ENCODE measurements at regions not wholly inside any gene's neighbourhood (a gene's known extent, or its start where the extent isn't known, plus 50 kb on each side); places are given as distances from the start of the nearest gene placed in this dataset.

DNA sequence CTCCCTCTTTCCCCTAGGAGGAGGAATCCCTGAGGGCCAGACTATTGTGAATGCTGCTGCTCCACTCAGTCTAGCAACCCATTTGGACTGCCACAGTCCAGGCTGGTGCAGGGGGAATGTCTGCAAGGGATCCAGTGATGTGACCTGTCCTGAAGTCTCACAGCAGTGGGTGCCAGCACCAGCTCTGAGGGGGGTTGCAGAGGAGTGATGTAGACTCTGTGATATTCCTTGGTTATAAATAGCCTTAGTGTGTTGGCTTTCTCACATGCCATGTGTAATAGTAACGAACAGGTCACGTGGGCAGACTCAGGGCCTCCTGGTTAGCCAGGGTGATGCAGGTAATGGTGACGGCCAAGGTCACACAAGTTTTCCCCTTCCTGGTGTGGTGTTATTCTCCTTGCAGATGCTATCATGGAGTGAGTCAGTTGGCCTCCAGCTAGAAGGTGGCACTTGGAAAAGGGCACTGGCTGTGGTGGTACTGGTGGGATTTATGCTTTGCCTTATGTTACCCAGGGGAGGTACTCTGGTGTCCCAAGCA, 404.4 kb downstream of the UTRN start:
- H3K36me3 ChIP-seq (replicated peaks in 1 of 2; ENCODE audit: control insufficient read depth in 1 of 2, insufficient read depth in 2 of 2, low read length in 2 of 2) = peaks cover 14 to 37% of the 10 kb centered on the region in 2 experiments
- peaks cover 9% of the 10 kb centered on the region; the same call in 1 of the 2 replicates for H3K9me3 ChIP-seq (ENCODE audit: low read length)
- no peak overlapping the region for H3K27ac ChIP-seq (ENCODE audit: extremely low read length, insufficient read depth, low read length)
- no peak overlapping the region for H3K9ac ChIP-seq (ENCODE audit: insufficient read depth, low read depth, low read length)
- H3K4me2 ChIP-seq (ENCODE audit: low read depth, low read length) = no peak overlapping the region
- no peak for FAIRE-seq
- CTCF ChIA-PET (ENCODE audit: low intra/inter-chr PET ratio, low total read pairs) = no interaction called here
- POLR2A ChIA-PET = no interaction called here
- peaks cover 14% of the 10 kb centered on the region for H4K20me1 ChIP-seq (ENCODE audit: insufficient read depth, low read length)
- H2AFZ ChIP-seq (ENCODE audit: low read length) = no peak overlapping the region
- intact Hi-C loops (cut with micrococcal nuclease; ENCODE audit: unreplicated experiment) (no loop called here), in situ Hi-C loops (cut with HindIII; ENCODE audit: extremely low pct_ligation_motif_present, low pct_unique_long_range_greater_than_20kb) (no loop called here)
- ATAC-seq = peak; percentile 50
- H3K4me3 ChIP-seq (replicated peaks in 1 of 3; ENCODE audit: insufficient read depth in 1 of 3, low read depth in 2 of 3, low read length in 3 of 3) = no peak overlapping the region
- no peak for TF ChIP-seq KLF9 (CRISPR knock-in tag; IDR thresholded peaks at IDR 0.05; ENCODE audit: low read depth)
- no peak for TF ChIP-seq HDAC1 (CRISPR knock-in tag; IDR thresholded peaks at IDR 0.05)
- TF ChIP-seq ZNF7 (CRISPR knock-in tag; IDR thresholded peaks at IDR 0.05) = no peak
- TF ChIP-seq, protein P1, sequence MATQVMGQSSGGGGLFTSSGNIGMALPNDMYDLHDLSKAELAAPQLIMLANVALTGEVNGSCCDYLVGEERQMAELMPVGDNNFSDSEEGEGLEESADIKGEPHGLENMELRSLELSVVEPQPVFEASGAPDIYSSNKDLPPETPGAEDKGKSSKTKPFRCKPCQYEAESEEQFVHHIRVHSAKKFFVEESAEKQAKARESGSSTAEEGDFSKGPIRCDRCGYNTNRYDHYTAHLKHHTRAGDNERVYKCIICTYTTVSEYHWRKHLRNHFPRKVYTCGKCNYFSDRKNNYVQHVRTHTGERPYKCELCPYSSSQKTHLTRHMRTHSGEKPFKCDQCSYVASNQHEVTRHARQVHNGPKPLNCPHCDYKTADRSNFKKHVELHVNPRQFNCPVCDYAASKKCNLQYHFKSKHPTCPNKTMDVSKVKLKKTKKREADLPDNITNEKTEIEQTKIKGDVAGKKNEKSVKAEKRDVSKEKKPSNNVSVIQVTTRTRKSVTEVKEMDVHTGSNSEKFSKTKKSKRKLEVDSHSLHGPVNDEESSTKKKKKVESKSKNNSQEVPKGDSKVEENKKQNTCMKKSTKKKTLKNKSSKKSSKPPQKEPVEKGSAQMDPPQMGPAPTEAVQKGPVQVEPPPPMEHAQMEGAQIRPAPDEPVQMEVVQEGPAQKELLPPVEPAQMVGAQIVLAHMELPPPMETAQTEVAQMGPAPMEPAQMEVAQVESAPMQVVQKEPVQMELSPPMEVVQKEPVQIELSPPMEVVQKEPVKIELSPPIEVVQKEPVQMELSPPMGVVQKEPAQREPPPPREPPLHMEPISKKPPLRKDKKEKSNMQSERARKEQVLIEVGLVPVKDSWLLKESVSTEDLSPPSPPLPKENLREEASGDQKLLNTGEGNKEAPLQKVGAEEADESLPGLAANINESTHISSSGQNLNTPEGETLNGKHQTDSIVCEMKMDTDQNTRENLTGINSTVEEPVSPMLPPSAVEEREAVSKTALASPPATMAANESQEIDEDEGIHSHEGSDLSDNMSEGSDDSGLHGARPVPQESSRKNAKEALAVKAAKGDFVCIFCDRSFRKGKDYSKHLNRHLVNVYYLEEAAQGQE (IDR thresholded peaks at IDR 0.05; ENCODE audit: borderline replicate concordance in 1 of 2, low read depth in 1 of 2, low read length in 2 of 2) = no peak
- TF ChIP-seq, protein P2, sequence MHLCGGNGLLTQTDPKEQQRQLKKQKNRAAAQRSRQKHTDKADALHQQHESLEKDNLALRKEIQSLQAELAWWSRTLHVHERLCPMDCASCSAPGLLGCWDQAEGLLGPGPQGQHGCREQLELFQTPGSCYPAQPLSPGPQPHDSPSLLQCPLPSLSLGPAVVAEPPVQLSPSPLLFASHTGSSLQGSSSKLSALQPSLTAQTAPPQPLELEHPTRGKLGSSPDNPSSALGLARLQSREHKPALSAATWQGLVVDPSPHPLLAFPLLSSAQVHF (CRISPR knock-in tag; IDR thresholded peaks at IDR 0.05) = no peak
- no peak for TF ChIP-seq TOE1 (CRISPR knock-in tag; IDR thresholded peaks at IDR 0.05)
- TF ChIP-seq ZNF546 (CRISPR knock-in tag; conservative IDR thresholded peaks at IDR 0.05) = no peak
- no peak for TF ChIP-seq ERF (CRISPR knock-in tag; IDR thresholded peaks at IDR 0.05)
- TF ChIP-seq, protein P3, sequence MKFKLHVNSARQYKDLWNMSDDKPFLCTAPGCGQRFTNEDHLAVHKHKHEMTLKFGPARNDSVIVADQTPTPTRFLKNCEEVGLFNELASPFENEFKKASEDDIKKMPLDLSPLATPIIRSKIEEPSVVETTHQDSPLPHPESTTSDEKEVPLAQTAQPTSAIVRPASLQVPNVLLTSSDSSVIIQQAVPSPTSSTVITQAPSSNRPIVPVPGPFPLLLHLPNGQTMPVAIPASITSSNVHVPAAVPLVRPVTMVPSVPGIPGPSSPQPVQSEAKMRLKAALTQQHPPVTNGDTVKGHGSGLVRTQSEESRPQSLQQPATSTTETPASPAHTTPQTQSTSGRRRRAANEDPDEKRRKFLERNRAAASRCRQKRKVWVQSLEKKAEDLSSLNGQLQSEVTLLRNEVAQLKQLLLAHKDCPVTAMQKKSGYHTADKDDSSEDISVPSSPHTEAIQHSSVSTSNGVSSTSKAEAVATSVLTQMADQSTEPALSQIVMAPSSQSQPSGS (CRISPR knock-in tag; IDR thresholded peaks at IDR 0.05) = no peak
- TF ChIP-seq, protein P4, sequence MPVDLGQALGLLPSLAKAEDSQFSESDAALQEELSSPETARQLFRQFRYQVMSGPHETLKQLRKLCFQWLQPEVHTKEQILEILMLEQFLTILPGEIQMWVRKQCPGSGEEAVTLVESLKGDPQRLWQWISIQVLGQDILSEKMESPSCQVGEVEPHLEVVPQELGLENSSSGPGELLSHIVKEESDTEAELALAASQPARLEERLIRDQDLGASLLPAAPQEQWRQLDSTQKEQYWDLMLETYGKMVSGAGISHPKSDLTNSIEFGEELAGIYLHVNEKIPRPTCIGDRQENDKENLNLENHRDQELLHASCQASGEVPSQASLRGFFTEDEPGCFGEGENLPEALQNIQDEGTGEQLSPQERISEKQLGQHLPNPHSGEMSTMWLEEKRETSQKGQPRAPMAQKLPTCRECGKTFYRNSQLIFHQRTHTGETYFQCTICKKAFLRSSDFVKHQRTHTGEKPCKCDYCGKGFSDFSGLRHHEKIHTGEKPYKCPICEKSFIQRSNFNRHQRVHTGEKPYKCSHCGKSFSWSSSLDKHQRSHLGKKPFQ (CRISPR knock-in tag; IDR thresholded peaks at IDR 0.05; ENCODE audit: insufficient replicate concordance) = no peak
- no peak for TF ChIP-seq ZNF354B (CRISPR knock-in tag; IDR thresholded peaks at IDR 0.05)
- TF ChIP-seq, protein P5, sequence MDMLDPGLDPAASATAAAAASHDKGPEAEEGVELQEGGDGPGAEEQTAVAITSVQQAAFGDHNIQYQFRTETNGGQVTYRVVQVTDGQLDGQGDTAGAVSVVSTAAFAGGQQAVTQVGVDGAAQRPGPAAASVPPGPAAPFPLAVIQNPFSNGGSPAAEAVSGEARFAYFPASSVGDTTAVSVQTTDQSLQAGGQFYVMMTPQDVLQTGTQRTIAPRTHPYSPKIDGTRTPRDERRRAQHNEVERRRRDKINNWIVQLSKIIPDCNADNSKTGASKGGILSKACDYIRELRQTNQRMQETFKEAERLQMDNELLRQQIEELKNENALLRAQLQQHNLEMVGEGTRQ (IDR thresholded peaks at IDR 0.05; ENCODE audit: low read depth, low read length) = no peak
- TF ChIP-seq, protein P5 (CRISPR knock-in tag; IDR thresholded peaks at IDR 0.05; ENCODE audit: borderline replicate concordance) = no peak
- TF ChIP-seq SP2 (CRISPR knock-in tag; IDR thresholded peaks at IDR 0.05) = no peak
- BruUV-seq (replicated peaks) = no TSS peak
- H3K4me1 ChIP-seq (ENCODE audit: insufficient read depth, low read length) = no peaks in the 10 kb centered on the region
- WGBS (ENCODE audit: low lambda C conversion rate) = 97% methylated on average over 3 of the region's 3 CpGs
- H3K27me3 ChIP-seq (ENCODE audit: control insufficient read depth in 1 of 2, insufficient read depth in 2 of 2, low read length in 2 of 2) = no peaks in the 10 kb centered on the region
- DNase-seq (ENCODE audit: low spot score) = no peak
- no peaks in the 10 kb centered on the region for H3K79me2 ChIP-seq (ENCODE audit: insufficient read depth, low read length)

Measured in HepG2 (cell line).